GM19372 (cell line): ENCODE measurements at regions not wholly inside any gene's neighbourhood (a gene's known extent, or its start where the extent isn't known, plus 50 kb on each side); places are given as distances from the start of the nearest gene placed in this dataset.
"Not testable (repeated sequence)": the region's sequence is repeated elsewhere in the genome, so short reads cannot be mapped to it uniquely, and the experiment has no call there.

Source experiments
- ATAC-seq: cut with Tn5 transposase; IDR thresholded peaks from one replicate; pipeline ENCODE4 v1.9.1; 2021; ENCODE audit warnings: mild to moderate bottlenecking, low read depth, moderate library complexity; ENCODE audit not compliant: unreplicated experiment

- ATAC-seq: not testable (repeated sequence)
These were observed 186.4 kb upstream of the OSBPL11 start for GRCh38 chr3:125781678-125782077.

GRCh38 chr3:125790312-125790711, 178.7 kb upstream of the ROPN1B start:
- ATAC-seq: not testable (repeated sequence)

- not testable (repeated sequence) for ATAC-seq
These were observed 178.0 kb upstream of the ROPN1B start for GRCh38 chr3:125791021-125791420.

- ATAC-seq: not testable (repeated sequence)
These were observed 159.0 kb upstream of the ROPN1B start for GRCh38 chr3:125810010-125810409.

- ATAC-seq: not testable (repeated sequence)
These were observed 146.8 kb upstream of the ROPN1B start for GRCh38 chr3:125822175-125822574.

GRCh38 chr3:125831005-125831750, 137.8 kb upstream of the ROPN1B start:
- ATAC-seq: not testable (repeated sequence)

- not testable (repeated sequence) for ATAC-seq
These were observed 133.4 kb upstream of the ROPN1B start for GRCh38 chr3:125835562-125835961.

- ATAC-seq: not testable (repeated sequence)
These were observed 132.9 kb upstream of the ROPN1B start for GRCh38 chr3:125836011-125836551.

- not testable (repeated sequence) for ATAC-seq
These were observed 132.2 kb upstream of the ROPN1B start for GRCh38 chr3:125836786-125837185.

GRCh38 chr3:125838857-125839256, 130.1 kb upstream of the ROPN1B start:
- ATAC-seq: not testable (repeated sequence)

- not testable (repeated sequence) for ATAC-seq
These were observed 128.5 kb upstream of the ROPN1B start for GRCh38 chr3:125840465-125840864.

- ATAC-seq: not testable (repeated sequence)
These were observed 121.0 kb upstream of the ROPN1B start for GRCh38 chr3:125847966-125848365.

- not testable (repeated sequence) for ATAC-seq
These were observed 114.0 kb upstream of the ROPN1B start for GRCh38 chr3:125855006-125855405.

GRCh38 chr3:125860547-125860946, 108.4 kb upstream of the ROPN1B start:
- not testable (repeated sequence) for ATAC-seq

- ATAC-seq: not testable (repeated sequence)
These were observed 106.1 kb upstream of the ROPN1B start for GRCh38 chr3:125862841-125863254.

- not testable (repeated sequence) for ATAC-seq
These were observed 104.4 kb upstream of the ROPN1B start for GRCh38 chr3:125864532-125864931.

GRCh38 chr3:125886006-125886405, 83.0 kb upstream of the ROPN1B start:
- ATAC-seq: not testable (repeated sequence)

- not testable (repeated sequence) for ATAC-seq
These were observed 69.8 kb upstream of the ROPN1B start for GRCh38 chr3:125899181-125899580.

- ATAC-seq: not testable (repeated sequence)
These were observed 67.5 kb upstream of the ROPN1B start for GRCh38 chr3:125901473-125901872.

GRCh38 chr3:125903780-125904455, 65.1 kb upstream of the ROPN1B start:
- not testable (repeated sequence) for ATAC-seq

GRCh38 chr3:125907279-125907678, 61.7 kb upstream of the ROPN1B start:
- ATAC-seq: not testable (repeated sequence)
